ENCODE measurements at regions not wholly inside any gene's neighbourhood (a gene's known extent, or its start where the extent isn't known, plus 50 kb on each side); places are given as distances from the start of the nearest gene placed in this dataset.
A peak's percentile ranks its signal among the peaks of the same experiment; 100 is the strongest.

- Histone ChIP-seq H3K4me3 (no peak overlapping the region), H3K27ac (no peak overlapping the region)
Observed at GRCh38 chr2:45258311-45258710, 249.1 kb upstream of the SIX2 start.

- Histone ChIP-seq H3K27ac (no peak overlapping the region), H3K4me3 (no peak overlapping the region)
Observed at GRCh38 chr2:45257820-45258219, 248.6 kb upstream of the SIX2 start.

GRCh38 chr2:45256867-45257641 lies 247.8 kb upstream of the SIX2 start:
- no peak overlapping the region for H3K27ac ChIP-seq
- no peak overlapping the region for H3K4me3 ChIP-seq

GRCh38 chr2:45256173-45256866 lies 247.1 kb upstream of the SIX2 start:
- H3K4me3 ChIP-seq, result no peak overlapping the region
- H3K27ac ChIP-seq, result no peak overlapping the region

GRCh38 chr2:45255563-45255962 lies 246.3 kb upstream of the SIX2 start:
- no peak overlapping the region for H3K27ac ChIP-seq
- H3K4me3 ChIP-seq, result no peak overlapping the region

GRCh38 chr2:45254025-45254424 lies 244.8 kb upstream of the SIX2 start:
- no peak overlapping the region for H3K4me3 ChIP-seq
- no peak overlapping the region for H3K27ac ChIP-seq

- H3K27ac ChIP-seq, result no peak overlapping the region
- H3K4me3 ChIP-seq, result no peak overlapping the region
Observed at GRCh38 chr2:45253151-45253550, 243.9 kb upstream of the SIX2 start.

- Histone ChIP-seq H3K4me3 (no peak overlapping the region), H3K27ac (no peak overlapping the region)
Observed at GRCh38 chr2:45250176-45250575, 240.9 kb upstream of the SIX2 start.

GRCh38 chr2:45248214-45248613 lies 239.0 kb upstream of the SIX2 start:
- Histone ChIP-seq H3K27ac (no peak overlapping the region), H3K4me3 (no peak overlapping the region)

GRCh38 chr2:45244928-45245327 lies 235.7 kb upstream of the SIX2 start:
- no peak overlapping the region for H3K27ac ChIP-seq
- H3K4me3 ChIP-seq, result no peak overlapping the region

- Histone ChIP-seq H3K4me3 (no peak overlapping the region), H3K27ac (peak overlapping the region in 3 of 21 experiments; percentile 1 to 57 (median 5))
Observed at GRCh38 chr2:45242161-45242741, 233.0 kb upstream of the SIX2 start.

- no peak overlapping the region for H3K4me3 ChIP-seq
- peak overlapping the region in 1 of 21 experiments; percentile 10 for H3K27ac ChIP-seq
Observed at GRCh38 chr2:45241061-45241561, 231.9 kb upstream of the SIX2 start.

GRCh38 chr2:45237850-45238542 lies 228.7 kb upstream of the SIX2 start:
- Histone ChIP-seq H3K4me3 (no peak overlapping the region), H3K27ac (no peak overlapping the region)

GRCh38 chr2:45237128-45237527 lies 227.9 kb upstream of the SIX2 start:
- no peak overlapping the region for H3K27ac ChIP-seq
- no peak overlapping the region for H3K4me3 ChIP-seq

- H3K27ac ChIP-seq, result no peak overlapping the region
- H3K4me3 ChIP-seq, result no peak overlapping the region
Observed at GRCh38 chr2:45236268-45236667, 227.0 kb upstream of the SIX2 start.

GRCh38 chr2:45233301-45233700 lies 224.0 kb upstream of the SIX2 start:
- no peak overlapping the region for H3K27ac ChIP-seq
- no peak overlapping the region for H3K4me3 ChIP-seq

GRCh38 chr2:45232818-45233217 lies 223.6 kb upstream of the SIX2 start:
- Histone ChIP-seq H3K4me3 (no peak overlapping the region), H3K27ac (no peak overlapping the region)

- no peak overlapping the region for H3K4me3 ChIP-seq
- no peak overlapping the region for H3K27ac ChIP-seq
Observed at GRCh38 chr2:45229411-45229810, 220.2 kb upstream of the SIX2 start.

- H3K4me3 ChIP-seq, result no peak overlapping the region
- H3K27ac ChIP-seq, result no peak overlapping the region
Observed at GRCh38 chr2:45227347-45227746, 218.1 kb upstream of the SIX2 start.

- H3K27ac ChIP-seq, result no peak overlapping the region
Observed at GRCh38 chr2:45224993-45225380, 215.7 kb upstream of the SIX2 start.

More at GRCh38 chr2:45224993-45225380, 215.7 kb upstream of the SIX2 start:
- H3K4me3 ChIP-seq, result no peak overlapping the region
